Mesenteric fat pad (tissue), 1 donor: ENCODE measurements at regions not wholly inside any gene's neighbourhood (a gene's known extent, or its start where the extent isn't known, plus 50 kb on each side); places are given as distances from the start of the nearest gene placed in this dataset.

Experiments
- DNase-seq: peaks from one replicate; pipeline ENCODE4 v3.0.0-alpha.2; 2020; ENCODE audit warnings: low spot score
- donor health status: DM: yes; HTN: yes; CAD: no.

- no peak for DNase-seq
These were observed 243.4 kb downstream of the BMP7 start for GRCh38 chr20:57023007-57023406.

GRCh38 chr20:57023997-57024396 lies 242.4 kb downstream of the BMP7 start:
- no peak for DNase-seq

GRCh38 chr20:57024849-57025248 lies 241.6 kb downstream of the BMP7 start:
- DNase-seq: no peak

GRCh38 chr20:57025261-57025660 lies 241.2 kb downstream of the BMP7 start:
- no peak for DNase-seq

GRCh38 chr20:57025666-57026224 lies 240.7 kb downstream of the BMP7 start:
- DNase-seq: no peak

GRCh38 chr20:57027777-57028176 lies 238.7 kb downstream of the BMP7 start:
- no peak for DNase-seq

GRCh38 chr20:57030611-57031600 lies 235.5 kb downstream of the BMP7 start:
- DNase-seq: no peak

GRCh38 chr20:57031867-57032355 lies 234.5 kb downstream of the BMP7 start:
- no peak for DNase-seq

GRCh38 chr20:57032847-57033246 lies 233.6 kb downstream of the BMP7 start:
- no peak for DNase-seq

- no peak for DNase-seq
These were observed 232.4 kb downstream of the BMP7 start for GRCh38 chr20:57034001-57034400.

GRCh38 chr20:57037689-57038088 lies 228.8 kb downstream of the BMP7 start:
- no peak for DNase-seq

GRCh38 chr20:57038608-57039440 lies 227.6 kb downstream of the BMP7 start:
- no peak for DNase-seq

- no peak for DNase-seq
These were observed 226.0 kb downstream of the BMP7 start for GRCh38 chr20:57040466-57040865.

GRCh38 chr20:57040924-57041323 lies 225.5 kb downstream of the BMP7 start:
- DNase-seq: no peak

GRCh38 chr20:57043091-57043490 lies 223.3 kb downstream of the BMP7 start:
- DNase-seq: no peak

GRCh38 chr20:57043669-57044268 lies 222.7 kb downstream of the BMP7 start:
- DNase-seq: no peak

GRCh38 chr20:57047281-57048026 lies 219.0 kb downstream of the BMP7 start:
- no peak for DNase-seq

- no peak for DNase-seq
These were observed 218.2 kb downstream of the BMP7 start for GRCh38 chr20:57048027-57048869.

- DNase-seq: no peak
These were observed 217.1 kb downstream of the BMP7 start for GRCh38 chr20:57049296-57049695.

GRCh38 chr20:57051096-57051495 lies 215.3 kb downstream of the BMP7 start:
- no peak for DNase-seq
